HL-60 (cell line): ENCODE measurements at regions not wholly inside any gene's neighbourhood (a gene's known extent, or its start where the extent isn't known, plus 50 kb on each side); places are given as distances from the start of the nearest gene placed in this dataset.

ENCODE experiments used
- DNase-seq, 2 experiments: peaks; one replicate each; pipeline ENCODE4 v3.0.0-alpha.2; 2010 to 2020; ENCODE audit warnings: low read depth in 1 of 2, low spot score in 1 of 2
- H3K27ac ChIP-seq: fragments of 250-450 bp; sonication (Bioruptor Pico); replicated peaks from 2 replicates; pipeline ENCODE4 v1.5.1; 2020; ENCODE audit warnings: mild to moderate bottlenecking, moderate library complexity
- H3K27me3 ChIP-seq: fragments of 250-450 bp; sonication (Bioruptor Pico); 2 replicates; pipeline ENCODE4 v1.5.1; 2021; ENCODE audit warnings: mild to moderate bottlenecking, moderate library complexity; ENCODE audit not compliant: insufficient read depth, poor library complexity, severe bottlenecking
- H3K4me3 ChIP-seq: replicated peaks from 2 replicates; pipeline ENCODE4 v1.5.1; 2011; ENCODE audit warnings: mild to moderate bottlenecking, control low read depth, low read length; ENCODE audit not compliant: insufficient read depth
- CTCF ChIP-seq: IDR thresholded peaks from one replicate; pipeline ENCODE4 v1.5.1; 2011; ENCODE audit warnings: low read length, control low read depth, inconsistent platforms; ENCODE audit not compliant: insufficient read depth
- GABPA ChIP-seq: IDR thresholded peaks from 2 replicates; pipeline ENCODE4 v1.6.1; 2012; ENCODE audit warnings: low read depth
- POLR2AphosphoS5 ChIP-seq: IDR thresholded peaks from 2 replicates; pipeline ENCODE4 v1.6.1; 2012; ENCODE audit warnings: low read depth
- REST ChIP-seq: IDR thresholded peaks from 2 replicates; pipeline ENCODE4 v1.6.1; 2012; ENCODE audit warnings: low read depth; ENCODE audit not compliant: insufficient replicate concordance
- SPI1 ChIP-seq: IDR thresholded peaks from 2 replicates; pipeline ENCODE4 v1.6.1; 2012; ENCODE audit warnings: low read depth, mild to moderate bottlenecking, borderline replicate concordance

- H3K4me3 ChIP-seq, result no peak overlapping the region
- no peak overlapping the region for H3K27ac ChIP-seq
- TF ChIP-seq CTCF (no peak), POLR2AphosphoS5 (no peak), GABPA (no peak), REST (no peak), SPI1 (no peak)
- DNase-seq, result no peak
- peaks cover 5% of the 10 kb centered on the region for H3K27me3 ChIP-seq
Observed at GRCh38 chr6:71400852-71401251, 112.2 kb downstream of the OGFRL1 start.

- DNase-seq, result no peak
- no peak overlapping the region for H3K4me3 ChIP-seq
- H3K27ac ChIP-seq, result no peak overlapping the region
- TF ChIP-seq GABPA (no peak), CTCF (no peak), REST (no peak), POLR2AphosphoS5 (no peak), SPI1 (no peak)
- H3K27me3 ChIP-seq, result peaks cover 6% of the 10 kb centered on the region
Observed at GRCh38 chr6:71402096-71402495, 113.5 kb downstream of the OGFRL1 start.

- no peak overlapping the region for H3K27ac ChIP-seq
Observed at GRCh38 chr6:71403422-71404134, 115.0 kb downstream of the OGFRL1 start.

More at GRCh38 chr6:71403422-71404134, 115.0 kb downstream of the OGFRL1 start:
- TF ChIP-seq GABPA (no peak), REST (no peak), POLR2AphosphoS5 (no peak), SPI1 (no peak), CTCF (no peak)
- no peak for DNase-seq
- peaks cover 6% of the 10 kb centered on the region for H3K27me3 ChIP-seq
- H3K4me3 ChIP-seq, result no peak overlapping the region
